ENCODE measurements at regions not wholly inside any gene's neighbourhood (a gene's known extent, or its start where the extent isn't known, plus 50 kb on each side); places are given as distances from the start of the nearest gene placed in this dataset.
"Not testable (repeated sequence)": the region's sequence is repeated elsewhere in the genome, so short reads cannot be mapped to it uniquely, and the experiment has no call there.

- DNase-seq (ENCODE audit: low read depth in 2 of 2), result not testable (repeated sequence)
These were observed 64.4 kb upstream of the LPCAT1 start for GRCh38 chr5:1588071-1588694.

GRCh38 chr5:1583081-1583875, 59.5 kb upstream of the LPCAT1 start:
- DNase-seq (ENCODE audit: low read depth in 2 of 2), result not testable (repeated sequence)

- DNase-seq (ENCODE audit: low read depth in 2 of 2), result not testable (repeated sequence)
These were observed 55.6 kb upstream of the LPCAT1 start for GRCh38 chr5:1579389-1579788.

GRCh38 chr5:1576851-1577250, 53.1 kb upstream of the LPCAT1 start:
- DNase-seq (ENCODE audit: low read depth in 2 of 2), result not testable (repeated sequence)

- DNase-seq (ENCODE audit: low read depth in 2 of 2), result not testable (repeated sequence)
These were observed 52.4 kb upstream of the LPCAT1 start for GRCh38 chr5:1575991-1576714.

- not testable (repeated sequence) for DNase-seq (ENCODE audit: low read depth in 2 of 2)
These were observed 51.7 kb upstream of the LPCAT1 start for GRCh38 chr5:1575491-1575890.

GRCh38 chr5:1574023-1574318, 50.2 kb upstream of the LPCAT1 start:
- DNase-seq (ENCODE audit: low read depth in 2 of 2), result not testable (repeated sequence)

GRCh38 chr5:1573217-1574022, 49.7 kb upstream of the LPCAT1 start:
- not testable (repeated sequence) for DNase-seq (ENCODE audit: low read depth in 2 of 2)
